IMR-90 (cell line): ENCODE measurements at regions not wholly inside any gene's neighbourhood (a gene's known extent, or its start where the extent isn't known, plus 50 kb on each side); places are given as distances from the start of the nearest gene placed in this dataset.

Source experiments
- ATAC-seq: fragments of 200-7000 bp; cut with Tn5 transposase; 2 replicates; pipeline ENCODE4 v1.9.1; 2020; ENCODE audit warnings: low read depth, mild to moderate bottlenecking, moderate library complexity
- BruUV-seq: library from RNA; stranded (reverse); fragments of 400-500 nt; replicated peaks from 2 replicates; lab custom pipeline; 2021; lab: Mats Ljungman, UMichigan
- CTCF ChIA-PET: fragments of 300-600 bp; formaldehyde crosslinking; extraction: SDS; loops from one replicate; lab custom pipeline; 2021; ENCODE audit warnings: antibody characterized with exemption; lab: Yijun Ruan, JAX
- POLR2A ChIA-PET: fragments of 300-600 bp; sonication (Branson Sonifier 250); formaldehyde crosslinking; loops from one replicate; lab custom pipeline; 2022; ENCODE audit warnings: antibody characterized with exemption; ENCODE audit not compliant: unreplicated experiment; lab: Charles Lee
- DNase-seq: peaks from one replicate; pipeline ENCODE4 v3.0.0; 2013
- H2AFZ ChIP-seq: replicated peaks from 2 replicates; pipeline ENCODE3; 2013; ENCODE audit warnings: low read length, mild to moderate bottlenecking; ENCODE audit not compliant: poor library complexity
- H2AK5ac ChIP-seq: 2 replicates; pipeline ENCODE4 v1.6.1; 2013; ENCODE audit warnings: low read depth, low read length, inconsistent platforms
- H2AK9ac ChIP-seq: replicated peaks from 2 replicates; pipeline ENCODE3; 2013; ENCODE audit warnings: mild to moderate bottlenecking, low read depth, low read length, moderate library complexity; ENCODE audit not compliant: poor library complexity
- H2BK120ac ChIP-seq: 2 replicates; pipeline ENCODE4 v1.6.1; 2013; ENCODE audit warnings: low read depth, low read length, inconsistent platforms
- H2BK15ac ChIP-seq: 3 replicates; pipeline ENCODE4 v1.6.1; 2013; ENCODE audit warnings: low read depth, low read length, inconsistent platforms
- H2BK20ac ChIP-seq: 2 replicates; pipeline ENCODE4 v1.6.1; 2013; ENCODE audit warnings: low read depth, mild to moderate bottlenecking, inconsistent platforms, low read length, moderate library complexity
- H2BK5ac ChIP-seq: 2 replicates; pipeline ENCODE4 v1.6.1; 2013; ENCODE audit warnings: mild to moderate bottlenecking, low read depth, low read length, inconsistent platforms; ENCODE audit not compliant: poor library complexity, severe bottlenecking
- H3K14ac ChIP-seq: replicated peaks from 2 replicates; pipeline ENCODE4 v1.6.1; 2013; ENCODE audit warnings: low read depth, low read length, inconsistent platforms
- H3K18ac ChIP-seq: 2 replicates; pipeline ENCODE4 v1.6.1; 2013; ENCODE audit warnings: low read depth, low read length, control low read depth
- H3K23ac ChIP-seq: 2 replicates; pipeline ENCODE4 v1.6.1; 2013; ENCODE audit warnings: low read depth, low read length, inconsistent platforms
- H3K27ac ChIP-seq: 2 replicates; pipeline ENCODE4 v1.5.1; 2013; ENCODE audit warnings: mild to moderate bottlenecking, control low read depth, low read length; ENCODE audit not compliant: insufficient read depth
- H3K27me3 ChIP-seq: 2 replicates; pipeline ENCODE4 v1.6.1; 2013; ENCODE audit warnings: low read length; ENCODE audit not compliant: control insufficient read depth, insufficient read depth
- H3K36me3 ChIP-seq: 2 replicates; pipeline ENCODE4 v1.6.1; 2013; ENCODE audit warnings: low read length, mixed read lengths; ENCODE audit not compliant: control insufficient read depth, insufficient read depth
- H3K4ac ChIP-seq: 2 replicates; pipeline ENCODE4 v1.6.1; 2013; ENCODE audit warnings: low read depth, low read length, inconsistent platforms
- H3K4me1 ChIP-seq: 2 replicates; pipeline ENCODE4 v1.6.1; 2013; ENCODE audit warnings: low read length, mixed read lengths; ENCODE audit not compliant: control insufficient read depth, insufficient read depth
- H3K4me2 ChIP-seq: 2 replicates; pipeline ENCODE4 v1.6.1; 2013; ENCODE audit warnings: low read depth, mild to moderate bottlenecking, control low read depth, low read length, moderate library complexity
- H3K4me3 ChIP-seq: 2 replicates; pipeline ENCODE4 v1.5.1; 2013; ENCODE audit warnings: low read depth, mild to moderate bottlenecking, control low read depth, low read length, moderate library complexity; ENCODE audit not compliant: insufficient read depth
- H3K56ac ChIP-seq: 2 replicates; pipeline ENCODE4 v1.6.1; 2013; ENCODE audit warnings: low read length, inconsistent platforms; ENCODE audit not compliant: insufficient read depth; ENCODE audit errors: extremely low read depth
- H3K79me1 ChIP-seq, 2 experiments: 2 replicates each; pipeline ENCODE4 v1.6.1; 2013; ENCODE audit warnings: low read length in 2 of 2, inconsistent platforms in 1 of 2, low read depth in 1 of 2
- H3K9ac ChIP-seq: 2 replicates; pipeline ENCODE4 v1.6.1; 2013; ENCODE audit warnings: low read depth, low read length, control low read depth
- H3K9me1 ChIP-seq: 2 replicates; pipeline ENCODE4 v1.6.1; 2013; ENCODE audit warnings: low read length, inconsistent platforms; ENCODE audit not compliant: insufficient read depth
- H3K9me3 ChIP-seq: 2 replicates; pipeline ENCODE4 v1.6.1; 2013; ENCODE audit warnings: low read length; ENCODE audit not compliant: control insufficient read depth, insufficient read depth
- H4K20me1 ChIP-seq: 2 replicates; pipeline ENCODE4 v1.6.1; 2013; ENCODE audit warnings: low read length, inconsistent platforms; ENCODE audit not compliant: insufficient read depth
- H4K5ac ChIP-seq: 2 replicates; pipeline ENCODE4 v1.6.1; 2013; ENCODE audit warnings: mild to moderate bottlenecking, low read depth, low read length, control low read depth
- H4K8ac ChIP-seq, 2 experiments: 2 replicates each; pipeline ENCODE4 v1.6.1; 2013; ENCODE audit warnings: low read depth in 2 of 2, low read length in 2 of 2, control low read depth in 1 of 2, inconsistent platforms in 1 of 2
- H4K91ac ChIP-seq: 2 replicates; pipeline ENCODE4 v1.6.1; 2013; ENCODE audit warnings: low read depth, low read length, inconsistent platforms; ENCODE audit not compliant: insufficient read depth
- BHLHE40 ChIP-seq: fragments of 150-350 bp; IDR thresholded peaks from 2 replicates; pipeline ENCODE4 v1.6.1; 2016; ENCODE audit warnings: mild to moderate bottlenecking, low read depth, low read length
- CEBPB ChIP-seq: IDR thresholded peaks from 2 replicates; pipeline ENCODE4 v1.6.1; 2012; ENCODE audit warnings: low read depth, low read length, improper control_type of control experiment
- FOS ChIP-seq: fragments of 150-350 bp; IDR thresholded peaks from 2 replicates; pipeline ENCODE4 v1.6.1; 2016; ENCODE audit warnings: low read depth, low read length
- MAFK ChIP-seq: IDR thresholded peaks from 2 replicates; pipeline ENCODE4 v1.6.1; 2012; ENCODE audit warnings: low read depth, low read length, improper control_type of control experiment
- MAZ ChIP-seq: IDR thresholded peaks from 2 replicates; pipeline ENCODE4 v1.6.1; 2012; ENCODE audit warnings: low read depth, mild to moderate bottlenecking, low read length, improper control_type of control experiment, moderate library complexity, borderline replicate concordance
- MXI1 ChIP-seq: IDR thresholded peaks from 2 replicates; pipeline ENCODE4 v1.6.1; 2012; ENCODE audit warnings: low read depth, mild to moderate bottlenecking, low read length, moderate library complexity, borderline replicate concordance
- NFE2L2 ChIP-seq: fragments of 150-350 bp; IDR thresholded peaks from 2 replicates; pipeline ENCODE4 v1.6.1; 2016; ENCODE audit warnings: low read depth, mild to moderate bottlenecking, low read length
- RAD21 ChIP-seq: IDR thresholded peaks from 2 replicates; pipeline ENCODE4 v1.6.1; 2012; ENCODE audit warnings: low read length, improper control_type of control experiment
- RCOR1 ChIP-seq: IDR thresholded peaks from 2 replicates; pipeline ENCODE4 v1.6.1; 2012; ENCODE audit warnings: mild to moderate bottlenecking, low read length, improper control_type of control experiment; ENCODE audit not compliant: insufficient replicate concordance
- WGBS, 2 experiments: methylation state at CpG; one replicate each; pipeline versions ENCODE4 v1.1.5 to v1.1.7; 2013; ENCODE audit warnings: missing lambda C conversion rate in 2 of 2; ENCODE audit not compliant: insufficient read length in 1 of 2; ENCODE audit errors: extremely low coverage in 2 of 2; 5-methylcytosine and 5-hydroxymethylcytosine counted together
- dilution Hi-C: fragments of 300-500 bp; cut with HindIII; formaldehyde crosslinking; loops from one replicate; pipeline ENCODE4 v1.14.3; 2018; ENCODE audit warnings: low sequenced_read_pairs; ENCODE audit not compliant: unreplicated experiment
- in situ Hi-C: fragments of 300-500 bp; cut with MboI; formaldehyde crosslinking; loops from 3 replicates; pipeline ENCODE4 v1.14.3; 2019; ENCODE audit warnings: low sequenced_read_pairs, inconsistent platforms, mixed read lengths
- intact Hi-C: fragments of 100-400 bp; cut with micrococcal nuclease; formaldehyde crosslinking; loops from 2 replicates; pipeline ENCODE4 v1.10.0; 2022
- TF ChIP-seq, protein P1 (sequence below): fragments of 150-350 bp; IDR thresholded peaks from 2 replicates; pipeline ENCODE4 v1.6.1; 2016; ENCODE audit warnings: low read depth, mild to moderate bottlenecking, low read length, moderate library complexity, borderline replicate concordance
- TF ChIP-seq, protein P2 (sequence below): conservative IDR thresholded peaks from 2 replicates; pipeline ENCODE4 v1.5.1; 2012; ENCODE audit warnings: mild to moderate bottlenecking, low read depth, low read length, improper control_type of control experiment
- TF ChIP-seq, protein P3 (sequence below): fragments of 150-350 bp; IDR thresholded peaks from 2 replicates; pipeline ENCODE4 v1.6.1; 2017; ENCODE audit warnings: mild to moderate bottlenecking, antibody characterized with exemption, low read length, low read depth

DNA sequence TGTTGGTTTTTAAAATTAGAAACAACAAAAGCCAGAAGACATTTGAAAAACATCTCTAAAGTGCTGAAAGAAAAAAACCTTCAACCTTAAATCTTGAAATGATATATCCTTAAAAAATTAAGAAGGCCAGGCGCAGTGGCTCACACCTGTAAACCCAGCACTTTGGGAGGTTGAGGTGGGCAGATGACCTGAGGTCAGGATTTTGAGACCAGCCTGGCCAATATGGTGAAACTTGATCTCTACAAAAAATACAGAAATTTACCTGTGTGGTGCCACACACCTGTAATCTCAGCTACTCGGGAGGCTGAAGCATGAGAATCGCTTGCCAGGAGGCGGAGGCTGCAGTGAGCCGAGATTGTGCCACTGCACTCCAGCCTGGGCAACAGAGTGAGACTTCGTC, 87.7 kb upstream of the SIX2 start:
- H3K27me3 ChIP-seq: peaks cover 27% of the 10 kb centered on the region
- CTCF ChIA-PET: no interaction called here
- TF ChIP-seq BHLHE40 (no peak), CEBPB (no peak), RAD21 (no peak), MAFK (no peak), FOS (no peak), NFE2L2 (no peak), MAZ (no peak), RCOR1 (no peak), MXI1 (no peak)
- TF ChIP-seq, protein P1, sequence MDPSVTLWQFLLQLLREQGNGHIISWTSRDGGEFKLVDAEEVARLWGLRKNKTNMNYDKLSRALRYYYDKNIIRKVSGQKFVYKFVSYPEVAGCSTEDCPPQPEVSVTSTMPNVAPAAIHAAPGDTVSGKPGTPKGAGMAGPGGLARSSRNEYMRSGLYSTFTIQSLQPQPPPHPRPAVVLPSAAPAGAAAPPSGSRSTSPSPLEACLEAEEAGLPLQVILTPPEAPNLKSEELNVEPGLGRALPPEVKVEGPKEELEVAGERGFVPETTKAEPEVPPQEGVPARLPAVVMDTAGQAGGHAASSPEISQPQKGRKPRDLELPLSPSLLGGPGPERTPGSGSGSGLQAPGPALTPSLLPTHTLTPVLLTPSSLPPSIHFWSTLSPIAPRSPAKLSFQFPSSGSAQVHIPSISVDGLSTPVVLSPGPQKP: no peak
- TF ChIP-seq, protein P2, sequence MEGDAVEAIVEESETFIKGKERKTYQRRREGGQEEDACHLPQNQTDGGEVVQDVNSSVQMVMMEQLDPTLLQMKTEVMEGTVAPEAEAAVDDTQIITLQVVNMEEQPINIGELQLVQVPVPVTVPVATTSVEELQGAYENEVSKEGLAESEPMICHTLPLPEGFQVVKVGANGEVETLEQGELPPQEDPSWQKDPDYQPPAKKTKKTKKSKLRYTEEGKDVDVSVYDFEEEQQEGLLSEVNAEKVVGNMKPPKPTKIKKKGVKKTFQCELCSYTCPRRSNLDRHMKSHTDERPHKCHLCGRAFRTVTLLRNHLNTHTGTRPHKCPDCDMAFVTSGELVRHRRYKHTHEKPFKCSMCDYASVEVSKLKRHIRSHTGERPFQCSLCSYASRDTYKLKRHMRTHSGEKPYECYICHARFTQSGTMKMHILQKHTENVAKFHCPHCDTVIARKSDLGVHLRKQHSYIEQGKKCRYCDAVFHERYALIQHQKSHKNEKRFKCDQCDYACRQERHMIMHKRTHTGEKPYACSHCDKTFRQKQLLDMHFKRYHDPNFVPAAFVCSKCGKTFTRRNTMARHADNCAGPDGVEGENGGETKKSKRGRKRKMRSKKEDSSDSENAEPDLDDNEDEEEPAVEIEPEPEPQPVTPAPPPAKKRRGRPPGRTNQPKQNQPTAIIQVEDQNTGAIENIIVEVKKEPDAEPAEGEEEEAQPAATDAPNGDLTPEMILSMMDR: no peak
- TF ChIP-seq, protein P3, sequence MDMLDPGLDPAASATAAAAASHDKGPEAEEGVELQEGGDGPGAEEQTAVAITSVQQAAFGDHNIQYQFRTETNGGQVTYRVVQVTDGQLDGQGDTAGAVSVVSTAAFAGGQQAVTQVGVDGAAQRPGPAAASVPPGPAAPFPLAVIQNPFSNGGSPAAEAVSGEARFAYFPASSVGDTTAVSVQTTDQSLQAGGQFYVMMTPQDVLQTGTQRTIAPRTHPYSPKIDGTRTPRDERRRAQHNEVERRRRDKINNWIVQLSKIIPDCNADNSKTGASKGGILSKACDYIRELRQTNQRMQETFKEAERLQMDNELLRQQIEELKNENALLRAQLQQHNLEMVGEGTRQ: no peak

More for the DNA sequence above, 87.7 kb upstream of the SIX2 start:
- H2AK5ac ChIP-seq: no peak overlapping the region
- DNase-seq: no peak
- POLR2A ChIA-PET: no interaction called here
- H3K9ac ChIP-seq: no peak overlapping the region
- H4K8ac ChIP-seq: no peak overlapping the region
- no peak overlapping the region for H3K56ac ChIP-seq
- no peak overlapping the region for H2BK15ac ChIP-seq
- H3K14ac ChIP-seq: no peak overlapping the region
- no peak overlapping the region for H2BK20ac ChIP-seq
- H3K18ac ChIP-seq: no peak overlapping the region
- no peak overlapping the region for H2BK5ac ChIP-seq
- H3K4me1 ChIP-seq: no peaks in the 10 kb centered on the region
- no peak for ATAC-seq
- no peak overlapping the region for H3K4me3 ChIP-seq
- H4K91ac ChIP-seq: no peak overlapping the region
- H3K9me1 ChIP-seq: no peaks in the 10 kb centered on the region
- H3K23ac ChIP-seq: no peak overlapping the region
- dilution Hi-C loops: no loop called here
- intact Hi-C loops: loop anchor here (10.0 kb wide), 1 partner anchor 52 kb away; no protein-coding TSS in a partner anchor
- in situ Hi-C loops: no loop called here
- H3K36me3 ChIP-seq: no peaks in the 10 kb centered on the region
- H3K79me1 ChIP-seq: no peaks in the 10 kb centered on the region
- no peak overlapping the region for H2AK9ac ChIP-seq
- H2BK120ac ChIP-seq: no peak overlapping the region
- H2AFZ ChIP-seq: no peak overlapping the region
- no peaks in the 10 kb centered on the region for H4K20me1 ChIP-seq
- no peak overlapping the region for H3K4me2 ChIP-seq
- H3K4ac ChIP-seq: no peak overlapping the region
- H3K27ac ChIP-seq: no peak overlapping the region
- no TSS peak for BruUV-seq
- WGBS, 2 experiments: no CpG with 5 or more reads among the region's 6 CpGs
- no peak overlapping the region for H4K5ac ChIP-seq
- no peaks in the 10 kb centered on the region for H3K9me3 ChIP-seq
